HepG2 (cell line): ENCODE measurements at regions not wholly inside any gene's neighbourhood (a gene's known extent, or its start where the extent isn't known, plus 50 kb on each side); places are given as distances from the start of the nearest gene placed in this dataset.

Source experiments
- ATAC-seq: fragments of 200-7000 bp; cut with Tn5 transposase; 3 replicates; pipeline ENCODE4 v1.9.1; 2020; ENCODE audit warnings: mild to moderate bottlenecking, moderate library complexity
- BruUV-seq: library from RNA; stranded (reverse); fragments of 400-500 nt; replicated peaks from 2 replicates; lab custom pipeline; 2021; lab: Mats Ljungman, UMichigan
- CTCF ChIA-PET: fragments of 300-600 bp; formaldehyde crosslinking; extraction: SDS; loops from one replicate; lab custom pipeline; 2021; ENCODE audit warnings: low total read pairs, inconsistent platforms, low intra/inter-chr PET ratio; lab: Yijun Ruan, JAX
- POLR2A ChIA-PET: fragments of 350-600 bp; sonication (Branson Sonifier 250); formaldehyde crosslinking; loops from one replicate; lab custom pipeline; 2020; ENCODE audit warnings: antibody characterized with exemption, inconsistent platforms; lab: Yijun Ruan, JAX
- DNase-seq: peaks from one replicate; pipeline ENCODE4 v3.0.0-alpha.2; 2015; ENCODE audit warnings: low spot score
- FAIRE-seq: peaks from 3 replicates; lab custom pipeline; 2011; peaks lifted over from hg19 to GRCh38; lab: Jason Lieb, UNC
- H2AFZ ChIP-seq: one replicate; pipeline ENCODE4 v1.6.1; 2011; ENCODE audit warnings: low read length, inconsistent platforms
- H3K27ac ChIP-seq: fragments of 300-600 bp; 3 replicates; pipeline ENCODE4 v1.8.0; 2011; ENCODE audit warnings: mixed run types, mild to moderate bottlenecking, mixed read lengths, low read length, inconsistent platforms; ENCODE audit not compliant: insufficient read depth; ENCODE audit errors: extremely low read length
- H3K27me3 ChIP-seq, 2 experiments: fragments of 200-600 bp in 1 of 2; 2 replicates in 1 of 2; 3 replicates in 1 of 2; pipeline versions ENCODE4 v1.6.0 to v1.8.0; 2011; ENCODE audit warnings: low read length in 2 of 2, mild to moderate bottlenecking in 2 of 2, moderate library complexity in 2 of 2, inconsistent platforms in 1 of 2; ENCODE audit not compliant: insufficient read depth in 2 of 2, control insufficient read depth in 1 of 2
- H3K36me3 ChIP-seq, 2 experiments: fragments of 200-600 bp in 1 of 2; replicated peaks in 1 of 2; 2 replicates in 1 of 2; 3 replicates in 1 of 2; pipeline versions ENCODE4 v1.5.1 to v1.8.0; 2011; ENCODE audit warnings: low read length in 2 of 2, inconsistent platforms in 1 of 2; ENCODE audit not compliant: insufficient read depth in 2 of 2, control insufficient read depth in 1 of 2
- H3K4me1 ChIP-seq: 2 replicates; pipeline ENCODE4 v1.5.1; 2012; ENCODE audit warnings: low read length, inconsistent platforms; ENCODE audit not compliant: insufficient read depth
- H3K4me2 ChIP-seq: 2 replicates; pipeline ENCODE4 v1.6.0; 2011; ENCODE audit warnings: low read depth, low read length, inconsistent platforms
- H3K4me3 ChIP-seq, 3 experiments: fragments of 200-600 bp in 1 of 3; sonication (generic), shearing (Covaris generic) in 1 of 3; replicated peaks in 1 of 3; 2 replicates each; pipeline ENCODE4 v1.5.1; 2011 to 2016; ENCODE audit warnings: low read length in 3 of 3, inconsistent platforms in 2 of 3, low read depth in 2 of 3, mild to moderate bottlenecking in 2 of 3, control low read depth in 1 of 3, mixed read lengths in 1 of 3; ENCODE audit not compliant: insufficient read depth in 1 of 3
- H3K79me2 ChIP-seq: one replicate; pipeline ENCODE4 v1.6.1; 2011; ENCODE audit warnings: low read length, inconsistent platforms; ENCODE audit not compliant: insufficient read depth
- H3K9ac ChIP-seq: 2 replicates; pipeline ENCODE4 v1.6.0; 2011; ENCODE audit warnings: mild to moderate bottlenecking, low read depth, low read length, inconsistent platforms; ENCODE audit not compliant: insufficient read depth
- H3K9me3 ChIP-seq: 2 replicates; pipeline ENCODE4 v1.5.1; 2012; ENCODE audit warnings: mild to moderate bottlenecking, low read length
- H4K20me1 ChIP-seq: 2 replicates; pipeline ENCODE4 v1.6.0; 2011; ENCODE audit warnings: inconsistent platforms, mild to moderate bottlenecking, low read length, moderate library complexity; ENCODE audit not compliant: insufficient read depth
- AFF4 ChIP-seq: sonication (generic); formaldehyde crosslinking; IDR thresholded peaks from 2 replicates; pipeline ENCODE4 v1.4.0; 2020; ENCODE audit warnings: missing genetic modification reagents
- AKAP8 ChIP-seq: sonication (generic); formaldehyde crosslinking; IDR thresholded peaks from 2 replicates; pipeline ENCODE4 v1.5.1; 2020; ENCODE audit warnings: mild to moderate bottlenecking, missing genetic modification reagents
- ARHGAP35 ChIP-seq: sonication (generic); formaldehyde crosslinking; IDR thresholded peaks from 2 replicates; pipeline ENCODE4 v1.9.0; 2022; ENCODE audit warnings: mild to moderate bottlenecking, inconsistent platforms, moderate library complexity, missing genetic modification reagents, borderline replicate concordance
- ATAD3A ChIP-seq: sonication (generic); formaldehyde crosslinking; IDR thresholded peaks from 2 replicates; pipeline ENCODE4 v1.4.0; 2020; ENCODE audit warnings: missing genetic modification reagents
- DNMT1 ChIP-seq: sonication (generic); formaldehyde crosslinking; IDR thresholded peaks from 2 replicates; pipeline ENCODE4 v1.5.1; 2020; ENCODE audit warnings: mild to moderate bottlenecking, missing genetic modification reagents
- GLI4 ChIP-seq: sonication (generic); formaldehyde crosslinking; IDR thresholded peaks from 2 replicates; pipeline ENCODE4 v1.5.1; 2020; ENCODE audit warnings: missing genetic modification reagents, mild to moderate bottlenecking, moderate library complexity, borderline replicate concordance
- HNRNPK ChIP-seq: fragments of 200-400 bp; formaldehyde crosslinking; IDR thresholded peaks from 2 replicates; pipeline ENCODE4 v1.6.1; 2018; ENCODE audit warnings: low read length, low read depth, moderate library complexity, mild to moderate bottlenecking; ENCODE audit not compliant: poor library complexity, severe bottlenecking
- HOXA3 ChIP-seq: sonication (generic); formaldehyde crosslinking; IDR thresholded peaks from 2 replicates; pipeline ENCODE4 v1.5.0; 2020; ENCODE audit warnings: missing genetic modification reagents
- KLF11 ChIP-seq: IDR thresholded peaks from 2 replicates; pipeline ENCODE4 v1.6.1; 2016; ENCODE audit warnings: missing compliant biosample characterization
- MBD4 ChIP-seq: IDR thresholded peaks from 2 replicates; pipeline ENCODE4 v1.6.1; 2012; ENCODE audit warnings: low read length, inconsistent platforms, borderline replicate concordance
- MEIS2 ChIP-seq: sonication (generic); formaldehyde crosslinking; IDR thresholded peaks from 2 replicates; pipeline ENCODE4 v1.9.0; 2021; ENCODE audit warnings: mild to moderate bottlenecking, missing genetic modification reagents
- PAWR ChIP-seq: sonication (generic); formaldehyde crosslinking; IDR thresholded peaks from 2 replicates; pipeline ENCODE4 v1.4.0; 2020; ENCODE audit warnings: missing genetic modification reagents, mild to moderate bottlenecking, borderline replicate concordance
- RAD21 ChIP-seq: fragments of 450-650 bp; formaldehyde crosslinking; IDR thresholded peaks from 2 replicates; pipeline ENCODE4 v1.5.0; 2020; ENCODE audit warnings: mild to moderate bottlenecking
- THAP8 ChIP-seq: sonication (generic); formaldehyde crosslinking; IDR thresholded peaks from 2 replicates; pipeline ENCODE4 v1.5.1; 2020; ENCODE audit warnings: missing genetic modification reagents, mild to moderate bottlenecking, borderline replicate concordance
- U2AF1 ChIP-seq: fragments of 200-400 bp; formaldehyde crosslinking; optimal IDR thresholded peaks from 2 replicates; pipeline ENCODE3; 2017; ENCODE audit warnings: mild to moderate bottlenecking, low read depth, low read length
- U2AF2 ChIP-seq: fragments of 200-400 bp; formaldehyde crosslinking; IDR thresholded peaks from 2 replicates; pipeline ENCODE4 v1.6.1; 2017; ENCODE audit warnings: low read depth, mild to moderate bottlenecking, low read length
- ZNF329 ChIP-seq: sonication (generic); formaldehyde crosslinking; IDR thresholded peaks from 2 replicates; pipeline ENCODE4 v1.9.0; 2021; ENCODE audit warnings: low read depth, mild to moderate bottlenecking, missing genetic modification reagents
- ZNF629 ChIP-seq: sonication (generic); formaldehyde crosslinking; conservative IDR thresholded peaks from 2 replicates; pipeline ENCODE4 v1.5.0; 2020; ENCODE audit warnings: missing genetic modification reagents
- ZZZ3 ChIP-seq: sonication (generic); formaldehyde crosslinking; IDR thresholded peaks from 2 replicates; pipeline ENCODE4 v1.4.0; 2020; ENCODE audit warnings: missing genetic modification reagents, mild to moderate bottlenecking, borderline replicate concordance
- WGBS: methylation state at CpG from one replicate; pipeline ENCODE4 v1.1.6; 2017; ENCODE audit warnings: low lambda C conversion rate; 5-methylcytosine and 5-hydroxymethylcytosine counted together
- in situ Hi-C: cut with HindIII; loops from 2 replicates; pipeline ENCODE4 v1.10.0; 2017; ENCODE audit warnings: low pct_unique_long_range_greater_than_20kb; ENCODE audit not compliant: extremely low pct_ligation_motif_present
- intact Hi-C: fragments of 100-400 bp; cut with micrococcal nuclease; formaldehyde crosslinking; loops from one replicate; pipeline ENCODE4 v1.10.0; 2022; ENCODE audit not compliant: unreplicated experiment

- Histone ChIP-seq H3K4me3 (no peak overlapping the region), H3K36me3 (no peaks in the 10 kb centered on the region; a peak in 2 of 5 replicates), H3K9ac (no peak overlapping the region), H3K4me1 (peaks cover 24% of the 10 kb centered on the region), H3K9me3 (no peaks in the 10 kb centered on the region), H2AFZ (no peak overlapping the region), H3K4me2 (no peak overlapping the region), H4K20me1 (no peaks in the 10 kb centered on the region), H3K27me3 (no peaks in the 10 kb centered on the region), H3K27ac (no peak overlapping the region), H3K79me2 (no peaks in the 10 kb centered on the region)
- intact Hi-C loops, result no loop called here
- in situ Hi-C loops, result no loop called here
- no peak for ATAC-seq
- DNase-seq, result no peak
- ChIA-PET POLR2A (no interaction called here), CTCF (no interaction called here)
- no peak for FAIRE-seq
- BruUV-seq, result no TSS peak
- no peak for TF ChIP-seq MEIS2 (CRISPR knock-in tag)
- no peak for TF ChIP-seq AFF4 (CRISPR knock-in tag)
- TF ChIP-seq RAD21 (CRISPR knock-in tag), result no peak
- TF ChIP-seq ARHGAP35 (CRISPR knock-in tag), result no peak
- no peak for TF ChIP-seq PAWR (CRISPR knock-in tag)
- TF ChIP-seq DNMT1 (CRISPR knock-in tag), result no peak
- TF ChIP-seq MBD4, result no peak
- TF ChIP-seq ZNF629, result no peak
- TF ChIP-seq ATAD3A (CRISPR knock-in tag), result no peak
- TF ChIP-seq AKAP8, result no peak
- TF ChIP-seq HOXA3, result no peak
- TF ChIP-seq HNRNPK, result no peak
- TF ChIP-seq U2AF2, result no peak
- no peak for TF ChIP-seq ZNF329
- no peak for TF ChIP-seq U2AF1
- no peak for TF ChIP-seq KLF11 (CRISPR knock-in tag)
- TF ChIP-seq ZZZ3 (CRISPR knock-in tag), result no peak
- no peak for TF ChIP-seq THAP8 (CRISPR knock-in tag)
- TF ChIP-seq GLI4 (CRISPR knock-in tag), result no peak
- WGBS, result 97% methylated on average over 5 of the region's 5 CpGs
These were observed 140.3 kb upstream of the ZC3H15 start for GRCh38 chr2:186345745-186346144.
